SH-SY5Y (cell line): ENCODE measurements at regions not wholly inside any gene's neighbourhood (a gene's known extent, or its start where the extent isn't known, plus 50 kb on each side); places are given as distances from the start of the nearest gene placed in this dataset.

Experiments
- GATA2 ChIP-seq: IDR thresholded peaks from 2 replicates; pipeline ENCODE4 v1.6.1; 2011; ENCODE audit warnings: mild to moderate bottlenecking, low read depth, low read length
- GATA3 ChIP-seq: IDR thresholded peaks from 2 replicates; pipeline ENCODE4 v1.6.1; 2011; ENCODE audit warnings: low read depth, mild to moderate bottlenecking, low read length, moderate library complexity

GRCh38 chr11:131246663-131247062 lies 123.8 kb upstream of the NTM start:
- no peak for TF ChIP-seq GATA2
- no peak for TF ChIP-seq GATA3
